Activated naive CD8-positive, alpha-beta T cell treated with anti-CD3 and anti-CD28 coated beads for 36 hours (primary cell): ENCODE measurements at regions not wholly inside any gene's neighbourhood (a gene's known extent, or its start where the extent isn't known, plus 50 kb on each side); places are given as distances from the start of the nearest gene placed in this dataset.

Experiments
- DNase-seq: peaks from one replicate; pipeline ENCODE4 v3.0.0; 2021
- H3K27ac Mint-ChIP-seq: one replicate; pipeline ENCODE4 v1.8.0; 2022; ENCODE audit warnings: mild to moderate bottlenecking, moderate library complexity, mixed read lengths
- H3K27me3 Mint-ChIP-seq: one replicate; pipeline ENCODE4 v1.8.0; 2022; ENCODE audit warnings: mild to moderate bottlenecking, mixed read lengths
- H3K36me3 Mint-ChIP-seq: one replicate; pipeline ENCODE4 v1.8.0; 2021; ENCODE audit warnings: mild to moderate bottlenecking, mixed read lengths
- H3K4me1 Mint-ChIP-seq: one replicate; pipeline ENCODE4 v1.8.0; 2021; ENCODE audit warnings: mixed read lengths
- H3K4me3 Mint-ChIP-seq: one replicate; pipeline ENCODE4 v1.8.0; 2022; ENCODE audit warnings: mild to moderate bottlenecking, moderate library complexity, mixed read lengths
- H3K9me3 Mint-ChIP-seq: one replicate; pipeline ENCODE4 v1.8.0; 2022; ENCODE audit warnings: mixed read lengths

DNA sequence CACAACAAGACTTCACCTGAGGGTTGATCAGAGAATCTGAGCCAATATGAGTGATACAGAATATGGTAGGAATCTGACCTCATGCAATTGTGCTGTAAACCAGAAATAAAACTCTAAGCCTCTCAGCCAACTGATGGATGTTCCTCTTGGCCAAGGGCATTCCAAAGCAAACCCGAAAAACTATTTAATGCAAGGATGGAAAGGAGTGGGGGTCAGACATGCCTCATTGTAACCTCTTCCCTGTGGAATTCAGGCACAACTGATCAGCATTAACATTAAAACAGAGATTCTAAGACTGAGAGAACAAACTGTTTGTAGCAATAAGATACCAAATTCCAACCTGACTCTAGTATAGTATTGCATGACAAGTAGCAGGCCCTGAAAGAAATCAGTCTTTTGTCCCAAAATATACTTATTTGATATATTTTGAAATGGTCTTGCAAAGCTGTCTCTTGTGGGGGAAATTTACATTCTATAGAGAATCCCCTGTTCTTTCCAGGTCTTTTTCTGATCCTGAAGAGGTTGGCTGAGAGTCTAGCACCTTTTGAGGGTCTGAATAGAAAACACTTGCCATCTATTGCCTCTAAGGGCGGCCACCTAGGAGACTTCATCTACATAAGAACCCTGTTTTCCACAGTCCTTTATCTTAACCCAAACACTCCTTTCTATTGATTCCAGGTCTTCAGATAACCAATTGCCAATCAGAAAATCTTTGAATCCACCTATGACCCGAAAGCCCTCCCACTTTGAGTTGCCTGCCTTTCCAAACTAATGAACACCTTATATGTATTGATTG is 50.4 kb upstream of the WDR11 start:
- no peak for DNase-seq
- Mint-ChIP-seq H3K4me1 (no peaks in the 10 kb centered on the region), H3K27me3 (no peaks in the 10 kb centered on the region), H3K9me3 (no peaks in the 10 kb centered on the region), H3K36me3 (no peaks in the 10 kb centered on the region), H3K27ac (no peak overlapping the region), H3K4me3 (no peak overlapping the region)
